ENCODE measurements at regions not wholly inside any gene's neighbourhood (a gene's known extent, or its start where the extent isn't known, plus 50 kb on each side); places are given as distances from the start of the nearest gene placed in this dataset.

DNA sequence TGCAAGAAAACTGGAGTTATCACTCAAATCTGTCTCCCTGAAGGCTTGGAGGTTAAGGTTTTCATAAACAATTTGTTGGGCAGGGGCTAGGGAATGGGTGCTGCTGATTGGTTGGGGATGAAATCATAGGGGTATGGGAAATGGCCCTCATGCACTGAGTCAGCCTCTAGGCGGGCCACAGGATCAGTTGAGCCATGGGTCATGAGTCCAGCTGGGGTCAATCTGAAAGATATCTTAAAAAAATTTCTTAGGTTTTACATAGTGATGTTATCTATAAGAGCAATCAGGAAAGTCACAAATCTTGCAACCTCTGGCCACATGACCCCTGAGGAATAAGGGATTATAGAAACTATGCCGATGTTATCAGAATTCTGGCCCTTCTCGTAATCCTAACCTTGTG is 491.7 kb downstream of the ZIC1 start:
- no peaks in the 10 kb centered on the region for H3K4me1 ChIP-seq (ENCODE audit: control insufficient read depth in 2 of 2, insufficient read depth in 2 of 2, low read length in 2 of 2)
- H3K27ac ChIP-seq (ENCODE audit: low read depth in 2 of 2, low read length in 2 of 2): no peak overlapping the region
- no peaks in the 10 kb centered on the region for H3K36me3 ChIP-seq (ENCODE audit: control insufficient read depth in 2 of 2, insufficient read depth in 2 of 2, low read length in 2 of 2)
- no peak overlapping the region for H3K9ac ChIP-seq (ENCODE audit: low read depth in 1 of 2, low read length in 2 of 2)
- no peak overlapping the region for H3K4me3 ChIP-seq (ENCODE audit: low read length in 2 of 2)
- no peaks in the 10 kb centered on the region for H3K27me3 ChIP-seq (ENCODE audit: control insufficient read depth in 2 of 2, insufficient read depth in 2 of 2, low read length in 2 of 2)
- H3K9me3 ChIP-seq (ENCODE audit: control insufficient read depth in 2 of 2, low read length in 2 of 2): no peaks in the 10 kb centered on the region

DNA sequence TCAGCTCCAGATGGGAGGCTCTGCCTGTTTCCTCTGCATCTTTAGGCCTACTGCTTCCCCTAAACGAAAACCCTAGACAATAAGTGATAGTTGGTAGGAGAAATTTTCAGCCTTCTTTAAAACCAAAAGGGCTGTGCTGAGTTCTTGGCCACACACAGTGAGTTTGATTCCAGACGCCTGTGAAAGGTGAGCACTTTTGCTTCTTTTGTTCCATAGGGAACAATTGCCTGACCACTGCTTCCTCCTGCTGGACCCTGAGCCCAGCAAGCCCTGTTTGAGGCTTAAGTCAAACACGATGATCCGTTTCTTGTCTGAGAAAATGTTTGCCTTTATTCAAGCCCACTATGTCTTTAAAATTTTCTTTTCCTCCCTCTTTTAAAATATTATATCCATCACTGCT is 493.9 kb downstream of the ZIC1 start:
- H3K27me3 ChIP-seq (ENCODE audit: control insufficient read depth in 2 of 2, insufficient read depth in 2 of 2, low read length in 2 of 2): no peaks in the 10 kb centered on the region
- no peaks in the 10 kb centered on the region for H3K4me1 ChIP-seq (ENCODE audit: control insufficient read depth in 2 of 2, insufficient read depth in 2 of 2, low read length in 2 of 2)
- H3K9me3 ChIP-seq (ENCODE audit: control insufficient read depth in 2 of 2, low read length in 2 of 2): no peaks in the 10 kb centered on the region
- H3K36me3 ChIP-seq (ENCODE audit: control insufficient read depth in 2 of 2, insufficient read depth in 2 of 2, low read length in 2 of 2): no peaks in the 10 kb centered on the region
- no peak overlapping the region for H3K27ac ChIP-seq (ENCODE audit: low read depth in 2 of 2, low read length in 2 of 2)
- no peak overlapping the region for H3K9ac ChIP-seq (ENCODE audit: low read depth in 1 of 2, low read length in 2 of 2)
- no peak overlapping the region for H3K4me3 ChIP-seq (ENCODE audit: low read length in 2 of 2)

DNA sequence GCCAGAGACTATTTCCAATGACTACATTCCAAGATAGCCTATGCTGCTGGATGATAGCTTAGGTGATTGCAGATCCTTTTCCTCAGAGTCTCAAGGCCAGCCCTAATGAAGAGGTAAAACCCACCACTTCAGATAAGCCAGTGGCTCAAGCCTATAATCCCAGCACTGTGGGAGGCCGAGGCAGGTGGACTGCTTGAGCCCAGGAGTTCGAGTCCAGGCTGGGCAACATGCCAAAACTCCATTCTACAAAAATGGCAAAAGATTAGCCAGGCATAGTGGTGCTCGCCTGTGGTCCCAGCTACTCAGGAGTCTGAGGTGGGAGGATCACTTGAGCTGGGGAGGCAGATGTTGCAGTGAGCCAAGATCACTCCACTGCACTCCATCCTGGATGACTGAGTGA is 495.3 kb downstream of the ZIC1 start:
- H3K27ac ChIP-seq (ENCODE audit: low read depth in 2 of 2, low read length in 2 of 2): no peak overlapping the region
- H3K4me3 ChIP-seq (ENCODE audit: low read length in 2 of 2): no peak overlapping the region
- H3K9ac ChIP-seq (ENCODE audit: low read depth in 1 of 2, low read length in 2 of 2): no peak overlapping the region
- no peaks in the 10 kb centered on the region for H3K9me3 ChIP-seq (ENCODE audit: control insufficient read depth in 2 of 2, low read length in 2 of 2)
- H3K36me3 ChIP-seq (ENCODE audit: control insufficient read depth in 2 of 2, insufficient read depth in 2 of 2, low read length in 2 of 2): no peaks in the 10 kb centered on the region
- no peaks in the 10 kb centered on the region for H3K4me1 ChIP-seq (ENCODE audit: control insufficient read depth in 2 of 2, insufficient read depth in 2 of 2, low read length in 2 of 2)
- H3K27me3 ChIP-seq (ENCODE audit: control insufficient read depth in 2 of 2, insufficient read depth in 2 of 2, low read length in 2 of 2): no peaks in the 10 kb centered on the region

DNA sequence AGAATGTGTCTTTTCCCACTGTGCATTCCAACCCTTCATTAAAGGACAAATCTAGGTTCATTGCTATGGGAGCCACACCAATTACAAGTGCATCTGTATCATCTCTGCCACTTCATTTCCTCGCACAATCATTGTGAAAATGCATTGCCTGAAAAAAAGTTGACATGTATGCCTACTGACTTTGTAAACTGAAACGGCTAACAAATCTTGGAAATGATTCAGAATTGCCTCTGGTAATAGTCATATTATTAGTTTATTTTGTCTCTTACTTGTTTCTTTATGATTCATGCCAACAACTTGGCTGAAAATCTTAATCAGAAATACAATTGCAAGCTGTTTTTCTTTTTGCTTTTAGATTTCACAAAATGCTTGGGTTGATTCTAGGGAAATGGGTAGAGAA is 497.1 kb downstream of the ZIC1 start:
- no peaks in the 10 kb centered on the region for H3K36me3 ChIP-seq (ENCODE audit: control insufficient read depth in 2 of 2, insufficient read depth in 2 of 2, low read length in 2 of 2)
- no peak overlapping the region for H3K27ac ChIP-seq (ENCODE audit: low read depth in 2 of 2, low read length in 2 of 2)
- H3K9me3 ChIP-seq (ENCODE audit: control insufficient read depth in 2 of 2, low read length in 2 of 2): no peaks in the 10 kb centered on the region
- no peaks in the 10 kb centered on the region for H3K4me1 ChIP-seq (ENCODE audit: control insufficient read depth in 2 of 2, insufficient read depth in 2 of 2, low read length in 2 of 2)
- no peak overlapping the region for H3K9ac ChIP-seq (ENCODE audit: low read depth in 1 of 2, low read length in 2 of 2)
- H3K4me3 ChIP-seq (ENCODE audit: low read length in 2 of 2): no peak overlapping the region
- H3K27me3 ChIP-seq (ENCODE audit: control insufficient read depth in 2 of 2, insufficient read depth in 2 of 2, low read length in 2 of 2): no peaks in the 10 kb centered on the region

DNA sequence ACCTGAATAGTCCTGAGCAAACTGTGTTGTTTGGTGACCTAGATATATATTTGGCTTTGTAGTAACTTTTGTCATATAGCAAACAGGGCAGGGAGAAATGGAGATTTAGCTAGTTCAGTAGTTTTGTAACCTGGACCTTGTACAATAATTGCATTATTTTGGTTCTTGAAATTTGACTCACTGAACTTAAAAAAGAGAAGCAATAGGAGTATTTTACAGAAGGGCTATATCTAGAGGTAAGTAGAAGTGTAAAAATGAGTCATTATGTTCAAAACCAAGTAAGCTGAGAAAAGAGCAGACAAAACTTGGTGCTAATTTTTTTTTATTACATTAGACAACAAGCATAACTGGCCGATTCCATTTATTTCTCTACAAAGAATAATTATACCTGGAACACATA is 505.4 kb downstream of the ZIC1 start:
- no peak overlapping the region for H3K4me3 ChIP-seq (ENCODE audit: low read length in 2 of 2)

DNA sequence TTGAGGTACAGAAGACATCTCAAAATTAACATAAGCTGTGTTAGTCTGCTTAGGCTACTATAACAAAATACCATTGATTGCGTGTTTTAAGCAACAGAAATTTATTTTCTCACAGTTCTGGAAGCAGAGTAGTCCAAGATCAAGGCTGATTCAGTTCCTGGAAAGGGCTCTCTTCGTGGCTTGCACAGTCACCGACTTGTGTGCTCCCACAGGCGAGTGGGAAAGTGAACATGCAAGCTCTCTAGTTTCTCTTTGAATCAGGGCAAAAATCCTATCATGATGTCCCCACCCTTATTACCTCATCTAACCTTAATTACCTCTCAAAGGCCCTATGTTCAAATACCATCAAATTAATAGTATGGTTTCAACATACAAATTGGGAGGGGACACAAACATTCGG is 505.9 kb downstream of the ZIC1 start:
- Histone ChIP-seq H3K36me3 (ENCODE audit: control insufficient read depth in 2 of 2, insufficient read depth in 2 of 2, low read length in 2 of 2) (no peaks in the 10 kb centered on the region), H3K27me3 (ENCODE audit: control insufficient read depth in 2 of 2, insufficient read depth in 2 of 2, low read length in 2 of 2) (no peaks in the 10 kb centered on the region), H3K9me3 (ENCODE audit: control insufficient read depth in 2 of 2, low read length in 2 of 2) (no peaks in the 10 kb centered on the region), H3K27ac (ENCODE audit: low read depth in 2 of 2, low read length in 2 of 2) (no peak overlapping the region), H3K9ac (ENCODE audit: low read depth in 1 of 2, low read length in 2 of 2) (no peak overlapping the region), H3K4me3 (ENCODE audit: low read length in 2 of 2) (no peak overlapping the region), H3K4me1 (ENCODE audit: control insufficient read depth in 2 of 2, insufficient read depth in 2 of 2, low read length in 2 of 2) (no peaks in the 10 kb centered on the region)

More for the DNA sequence above, 505.4 kb downstream of the ZIC1 start:
- Histone ChIP-seq H3K4me1 (ENCODE audit: control insufficient read depth in 2 of 2, insufficient read depth in 2 of 2, low read length in 2 of 2) (no peaks in the 10 kb centered on the region), H3K27ac (ENCODE audit: low read depth in 2 of 2, low read length in 2 of 2) (no peak overlapping the region), H3K36me3 (ENCODE audit: control insufficient read depth in 2 of 2, insufficient read depth in 2 of 2, low read length in 2 of 2) (no peaks in the 10 kb centered on the region), H3K27me3 (ENCODE audit: control insufficient read depth in 2 of 2, insufficient read depth in 2 of 2, low read length in 2 of 2) (no peaks in the 10 kb centered on the region), H3K9me3 (ENCODE audit: control insufficient read depth in 2 of 2, low read length in 2 of 2) (no peaks in the 10 kb centered on the region), H3K9ac (ENCODE audit: low read depth in 1 of 2, low read length in 2 of 2) (no peak overlapping the region)

DNA sequence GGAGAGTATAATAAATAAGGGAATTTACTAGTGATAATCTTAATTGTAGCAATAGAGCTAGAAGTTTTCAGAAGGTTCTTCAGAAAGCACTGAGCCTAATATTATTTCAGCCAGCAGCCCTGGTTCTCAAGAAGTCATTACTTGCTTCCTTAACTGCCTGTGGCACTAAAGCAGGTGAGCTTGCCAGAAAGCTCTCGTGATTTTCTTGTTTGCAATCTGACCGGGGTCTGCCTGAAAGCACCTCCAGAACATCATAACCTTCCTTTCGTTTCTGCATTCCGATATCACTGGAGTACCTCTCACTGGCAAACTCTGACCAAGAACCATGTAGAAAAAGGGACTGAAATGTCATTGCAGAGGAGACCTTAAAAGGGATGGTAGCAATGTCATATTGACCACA is 510.3 kb downstream of the ZIC1 start:
- no peaks in the 10 kb centered on the region for H3K9me3 ChIP-seq (ENCODE audit: control insufficient read depth in 2 of 2, low read length in 2 of 2)
- no peaks in the 10 kb centered on the region for H3K27me3 ChIP-seq (ENCODE audit: control insufficient read depth in 2 of 2, insufficient read depth in 2 of 2, low read length in 2 of 2)
- no peak overlapping the region for H3K27ac ChIP-seq (ENCODE audit: low read depth in 2 of 2, low read length in 2 of 2)
- H3K4me3 ChIP-seq (ENCODE audit: low read length in 2 of 2): no peak overlapping the region
- no peaks in the 10 kb centered on the region for H3K36me3 ChIP-seq (ENCODE audit: control insufficient read depth in 2 of 2, insufficient read depth in 2 of 2, low read length in 2 of 2)
- no peak overlapping the region for H3K9ac ChIP-seq (ENCODE audit: low read depth in 1 of 2, low read length in 2 of 2)
- H3K4me1 ChIP-seq (ENCODE audit: control insufficient read depth in 2 of 2, insufficient read depth in 2 of 2, low read length in 2 of 2): no peaks in the 10 kb centered on the region

DNA sequence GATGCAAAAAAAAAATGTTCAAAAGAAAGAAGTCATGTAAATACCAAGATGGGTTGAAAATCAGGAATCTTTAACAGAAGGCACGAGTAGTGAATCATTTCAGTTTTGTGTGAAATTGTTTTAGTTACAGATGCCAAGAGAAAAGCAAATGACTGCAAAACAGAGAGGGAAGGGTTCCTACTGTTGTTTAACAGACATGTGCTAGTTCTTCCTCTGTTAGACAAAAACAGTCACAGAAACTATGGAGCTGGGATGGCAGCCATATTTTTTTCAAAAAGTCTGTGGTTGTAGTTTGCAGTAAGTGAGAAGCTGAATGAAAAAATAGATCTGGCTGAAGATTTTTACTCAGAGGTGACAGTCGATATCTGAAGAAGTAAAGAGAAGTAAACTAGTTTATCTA is 511.9 kb downstream of the ZIC1 start:
- H3K4me3 ChIP-seq (ENCODE audit: low read length in 2 of 2): no peak overlapping the region
- no peak overlapping the region for H3K9ac ChIP-seq (ENCODE audit: low read depth in 1 of 2, low read length in 2 of 2)
- H3K27ac ChIP-seq (ENCODE audit: low read depth in 2 of 2, low read length in 2 of 2): no peak overlapping the region
- H3K36me3 ChIP-seq (ENCODE audit: control insufficient read depth in 2 of 2, insufficient read depth in 2 of 2, low read length in 2 of 2): no peaks in the 10 kb centered on the region
- no peaks in the 10 kb centered on the region for H3K9me3 ChIP-seq (ENCODE audit: control insufficient read depth in 2 of 2, low read length in 2 of 2)
- no peaks in the 10 kb centered on the region for H3K4me1 ChIP-seq (ENCODE audit: control insufficient read depth in 2 of 2, insufficient read depth in 2 of 2, low read length in 2 of 2)
- no peaks in the 10 kb centered on the region for H3K27me3 ChIP-seq (ENCODE audit: control insufficient read depth in 2 of 2, insufficient read depth in 2 of 2, low read length in 2 of 2)

DNA sequence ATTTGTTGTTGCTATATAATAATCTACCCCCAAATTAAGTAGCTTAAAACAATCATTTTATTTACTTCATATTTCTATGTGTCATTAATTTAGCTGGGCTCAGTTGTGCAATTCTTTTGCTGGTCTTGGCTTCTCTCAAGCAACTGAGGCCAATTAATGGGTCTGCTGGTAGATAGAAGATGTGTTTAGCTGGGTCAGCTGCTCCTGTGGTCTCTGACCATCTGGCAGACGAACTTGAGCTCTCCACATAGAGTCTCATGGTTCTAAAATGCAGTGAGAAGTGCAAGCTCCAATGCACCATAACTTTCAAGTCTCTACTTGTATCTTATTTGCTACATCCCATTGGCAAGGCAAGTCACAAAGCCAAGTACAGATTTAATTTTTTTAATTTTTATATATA is 515.6 kb downstream of the ZIC1 start:
- Histone ChIP-seq H3K36me3 (ENCODE audit: control insufficient read depth in 2 of 2, insufficient read depth in 2 of 2, low read length in 2 of 2) (no peaks in the 10 kb centered on the region), H3K9me3 (ENCODE audit: control insufficient read depth in 2 of 2, low read length in 2 of 2) (no peaks in the 10 kb centered on the region), H3K9ac (ENCODE audit: low read depth in 1 of 2, low read length in 2 of 2) (no peak overlapping the region), H3K27ac (ENCODE audit: low read depth in 2 of 2, low read length in 2 of 2) (no peak overlapping the region), H3K4me3 (ENCODE audit: low read length in 2 of 2) (no peak overlapping the region), H3K4me1 (ENCODE audit: control insufficient read depth in 2 of 2, insufficient read depth in 2 of 2, low read length in 2 of 2) (no peaks in the 10 kb centered on the region), H3K27me3 (ENCODE audit: control insufficient read depth in 2 of 2, insufficient read depth in 2 of 2, low read length in 2 of 2) (no peaks in the 10 kb centered on the region)

DNA sequence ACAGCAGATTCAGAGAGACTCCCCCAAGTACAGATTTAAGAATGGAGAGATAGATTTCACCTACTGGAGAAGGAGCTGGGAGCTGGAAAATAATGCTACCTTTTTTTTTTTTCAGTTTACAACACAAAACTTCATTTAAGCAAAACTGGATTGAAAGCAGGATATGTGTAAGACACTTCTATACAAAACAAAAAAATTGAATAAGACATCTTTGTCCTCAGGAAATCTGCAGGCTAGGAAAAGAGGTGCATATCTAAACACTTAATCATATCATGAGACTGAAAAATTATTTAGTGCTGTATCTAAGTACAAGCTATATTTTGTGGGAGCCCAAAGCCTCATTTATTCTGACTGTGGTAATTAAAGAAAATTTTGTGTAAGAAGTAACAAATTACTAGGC is 516.1 kb downstream of the ZIC1 start:
- H3K27ac ChIP-seq (ENCODE audit: low read depth in 2 of 2, low read length in 2 of 2): no peak overlapping the region
- no peak overlapping the region for H3K9ac ChIP-seq (ENCODE audit: low read depth in 1 of 2, low read length in 2 of 2)
- no peaks in the 10 kb centered on the region for H3K36me3 ChIP-seq (ENCODE audit: control insufficient read depth in 2 of 2, insufficient read depth in 2 of 2, low read length in 2 of 2)
- H3K4me3 ChIP-seq (ENCODE audit: low read length in 2 of 2): no peak overlapping the region
- no peaks in the 10 kb centered on the region for H3K9me3 ChIP-seq (ENCODE audit: control insufficient read depth in 2 of 2, low read length in 2 of 2)
- H3K4me1 ChIP-seq (ENCODE audit: control insufficient read depth in 2 of 2, insufficient read depth in 2 of 2, low read length in 2 of 2): no peaks in the 10 kb centered on the region
- H3K27me3 ChIP-seq (ENCODE audit: control insufficient read depth in 2 of 2, insufficient read depth in 2 of 2, low read length in 2 of 2): no peaks in the 10 kb centered on the region

DNA sequence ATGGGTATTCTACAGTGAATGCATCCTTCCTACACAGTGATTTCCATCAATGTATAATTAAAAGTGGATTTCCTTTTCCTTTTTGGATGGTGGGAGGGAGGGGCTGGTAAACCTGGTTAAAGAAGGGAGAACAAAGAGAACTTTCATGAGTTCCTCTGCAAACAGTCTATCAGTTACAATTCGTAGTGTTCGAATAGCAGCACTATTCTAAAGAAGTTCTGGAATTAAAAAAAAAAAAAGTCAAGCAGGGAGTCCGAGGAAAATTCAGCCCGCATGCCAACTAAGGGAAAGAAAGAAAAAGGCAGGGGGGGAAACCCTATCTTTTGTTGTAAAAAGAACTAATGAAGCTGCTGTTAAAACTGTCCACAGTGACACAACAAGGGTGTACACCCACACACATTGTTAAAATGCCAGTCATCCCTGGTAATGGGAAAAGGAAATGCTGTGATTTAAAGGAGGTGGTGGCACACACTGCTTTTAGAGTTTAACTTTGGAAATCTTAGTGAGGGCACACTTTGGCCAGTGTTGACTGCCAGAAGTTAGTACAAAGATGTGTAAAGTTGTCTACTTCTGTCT is 521.2 kb downstream of the ZIC1 start:
- Histone ChIP-seq H3K9me3 (ENCODE audit: control insufficient read depth in 2 of 2, low read length in 2 of 2) (no peaks in the 10 kb centered on the region), H3K4me3 (ENCODE audit: low read length in 2 of 2) (no peak overlapping the region), H3K9ac (ENCODE audit: low read depth in 1 of 2, low read length in 2 of 2) (no peak overlapping the region), H3K27me3 (ENCODE audit: control insufficient read depth in 2 of 2, insufficient read depth in 2 of 2, low read length in 2 of 2) (no peaks in the 10 kb centered on the region), H3K4me1 (ENCODE audit: control insufficient read depth in 2 of 2, insufficient read depth in 2 of 2, low read length in 2 of 2) (no peaks in the 10 kb centered on the region), H3K36me3 (ENCODE audit: control insufficient read depth in 2 of 2, insufficient read depth in 2 of 2, low read length in 2 of 2) (no peaks in the 10 kb centered on the region), H3K27ac (ENCODE audit: low read depth in 2 of 2, low read length in 2 of 2) (no peak overlapping the region)

Measured in mucosa of rectum (tissue), 2 donors.